Adrenal gland (tissue), 9 donors: ENCODE measurements at regions not wholly inside any gene's neighbourhood (a gene's known extent, or its start where the extent isn't known, plus 50 kb on each side); places are given as distances from the start of the nearest gene placed in this dataset.

Source experiments
- DNase-seq, 7 donors: peaks; one replicate each; pipeline ENCODE4 v3.0.0-alpha.2; 2019 to 2020
- H3K27ac ChIP-seq, 5 donors: fragments of 200-600 bp; sonication (generic) in 4 of 5; 1 replicate in 3 of 5; 2 replicates in 2 of 5; pipeline versions ENCODE4 v1.5.1 to v1.8.0; 2016 to 2020; ENCODE audit warnings: mild to moderate bottlenecking in 1 of 5
- H3K27me3 ChIP-seq: fragments of 200-600 bp; 2 replicates; pipeline ENCODE4 v1.8.0; 2021
- H3K36me3 ChIP-seq, 2 donors: fragments of 200-600 bp; replicated peaks in 1 of 2; 1 replicate in 1 of 2; 2 replicates in 1 of 2; pipeline versions ENCODE4 v1.5.1 to v1.8.0; 2018 to 2022
- H3K4me1 ChIP-seq, 2 donors: fragments of 200-600 bp; replicated peaks in 1 of 2; 1 replicate in 1 of 2; 2 replicates in 1 of 2; pipeline versions ENCODE4 v1.5.1 to v1.8.0; 2018 to 2021
- H3K4me3 ChIP-seq, 4 donors: fragments of 200-600 bp; sonication (generic) in 3 of 4; one replicate each; pipeline ENCODE4 v1.5.1; 2016 to 2018
- H3K9me3 ChIP-seq, 3 donors: fragments of 200-600 bp; sonication (generic) in 1 of 3; replicated peaks in 1 of 3; 1 replicate in 2 of 3; 2 replicates in 1 of 3; pipeline versions ENCODE4 v1.5.1 to v1.8.0; 2016 to 2021
- POLR2A ChIP-seq, 2 donors: fragments of 450-650 bp; IDR thresholded peaks; one replicate each; pipeline ENCODE4 v1.6.1; 2017; ENCODE audit warnings: antibody characterized with exemption in 2 of 2, mild to moderate bottlenecking in 2 of 2, moderate library complexity in 1 of 2
- WGBS, 4 donors: extraction: QIAGEN DNeasy Blood & Tissue Kit in 2 of 4; methylation state at CpG; one replicate each; pipeline versions ENCODE4 v1.1.5 to v1.1.7; 2013 to 2017; 5-methylcytosine and 5-hydroxymethylcytosine counted together
- intact Hi-C, 2 donors: fragments of 100-400 bp; cut with DNase I; formaldehyde crosslinking; loops; one replicate each; pipeline versions ENCODE4 v1.14.1 to v1.15.0; 2022 to 2023
- TF ChIP-seq, protein P1 (sequence below), 6 experiments: fragments of 450-650 bp in 4 of 6; fragments of 200-600 bp in 2 of 6; sonication (generic) in 1 of 6; IDR thresholded peaks; 1 replicate in 5 of 6; 2 replicates in 1 of 6; pipeline versions ENCODE4 v1.5.1 to v1.8.0; 2016 to 2021; ENCODE audit warnings: antibody characterized with exemption in 6 of 6, mild to moderate bottlenecking in 2 of 6, moderate library complexity in 1 of 6
- donor health status: healthy with polysubstance abuse.
- donor health status: Bipolar disorder and iron deficiency.
- donor health status: DM: yes; HTN: yes; CAD: no.
- donor health status: DM: no; HTN: no; CAD: no.
- donor health status: DM: no; HTN: no; CAD: no.

DNA sequence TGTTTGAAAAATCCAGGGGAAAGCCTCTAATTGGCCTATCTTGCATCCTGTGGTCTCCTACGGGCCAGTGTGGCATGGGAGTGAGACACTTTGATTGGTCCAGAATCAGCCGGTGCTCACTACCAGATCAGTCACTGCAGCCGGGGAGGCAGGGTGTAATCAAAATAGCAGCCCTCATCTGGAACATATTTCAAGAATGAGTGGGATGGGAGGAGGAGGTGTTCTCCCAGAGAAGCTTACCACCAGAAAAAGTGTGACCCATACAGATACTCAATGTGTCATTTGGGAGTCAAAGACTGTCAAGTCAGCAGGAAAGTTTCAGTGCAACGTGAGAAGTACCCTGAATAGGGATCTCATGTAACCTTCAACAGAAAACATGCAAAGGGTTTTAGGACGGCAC is 393.9 kb upstream of the SLC14A2 start:
- H3K36me3 ChIP-seq: no peaks in the 10 kb centered on the region
- TF ChIP-seq POLR2A (IDR thresholded peaks at IDR 0.05): no peak
- H3K27me3 ChIP-seq: no peaks in the 10 kb centered on the region
- 72 to 86% (median 76%) methylated on average over 5 of the region's 5 CpGs for WGBS, 4 donors
- H3K4me3 ChIP-seq: no peak overlapping the region
- DNase-seq: no peak
- no peaks in the 10 kb centered on the region for H3K9me3 ChIP-seq
- no peak overlapping the region for H3K27ac ChIP-seq
- no peaks in the 10 kb centered on the region for H3K4me1 ChIP-seq
- intact Hi-C loops: no loop called here

DNA sequence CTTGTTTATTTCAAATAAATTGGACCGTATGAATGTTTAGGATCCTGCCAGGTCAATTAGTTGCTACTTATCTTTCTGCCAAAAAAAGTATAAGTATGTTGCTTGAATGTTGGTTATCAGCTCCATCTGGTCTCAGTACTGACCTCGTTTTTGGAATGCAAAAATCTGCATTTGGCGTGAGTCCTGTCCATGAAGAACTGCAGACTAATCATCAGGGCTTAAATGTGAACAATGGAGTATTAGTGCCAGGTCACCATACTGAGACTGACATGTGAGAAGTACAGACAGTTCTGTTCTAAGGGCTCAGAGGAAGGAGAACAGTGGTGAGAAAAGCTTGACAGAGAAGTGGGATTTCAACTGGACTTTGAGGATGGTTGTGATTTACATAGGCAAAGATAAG is 393.1 kb upstream of the SLC14A2 start:
- Histone ChIP-seq H3K9me3 (no peaks in the 10 kb centered on the region), H3K36me3 (no peaks in the 10 kb centered on the region), H3K4me1 (no peaks in the 10 kb centered on the region), H3K4me3 (no peak overlapping the region), H3K27ac (no peak overlapping the region), H3K27me3 (no peaks in the 10 kb centered on the region)
- intact Hi-C loops: no loop called here
- WGBS, 4 donors: 39 to 50% (median 45%) methylated on average over 3 of the region's 3 CpGs
- TF ChIP-seq, protein P1, sequence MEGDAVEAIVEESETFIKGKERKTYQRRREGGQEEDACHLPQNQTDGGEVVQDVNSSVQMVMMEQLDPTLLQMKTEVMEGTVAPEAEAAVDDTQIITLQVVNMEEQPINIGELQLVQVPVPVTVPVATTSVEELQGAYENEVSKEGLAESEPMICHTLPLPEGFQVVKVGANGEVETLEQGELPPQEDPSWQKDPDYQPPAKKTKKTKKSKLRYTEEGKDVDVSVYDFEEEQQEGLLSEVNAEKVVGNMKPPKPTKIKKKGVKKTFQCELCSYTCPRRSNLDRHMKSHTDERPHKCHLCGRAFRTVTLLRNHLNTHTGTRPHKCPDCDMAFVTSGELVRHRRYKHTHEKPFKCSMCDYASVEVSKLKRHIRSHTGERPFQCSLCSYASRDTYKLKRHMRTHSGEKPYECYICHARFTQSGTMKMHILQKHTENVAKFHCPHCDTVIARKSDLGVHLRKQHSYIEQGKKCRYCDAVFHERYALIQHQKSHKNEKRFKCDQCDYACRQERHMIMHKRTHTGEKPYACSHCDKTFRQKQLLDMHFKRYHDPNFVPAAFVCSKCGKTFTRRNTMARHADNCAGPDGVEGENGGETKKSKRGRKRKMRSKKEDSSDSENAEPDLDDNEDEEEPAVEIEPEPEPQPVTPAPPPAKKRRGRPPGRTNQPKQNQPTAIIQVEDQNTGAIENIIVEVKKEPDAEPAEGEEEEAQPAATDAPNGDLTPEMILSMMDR (IDR thresholded peaks at IDR 0.05): no peak
- no peak for TF ChIP-seq POLR2A (IDR thresholded peaks at IDR 0.05)
- DNase-seq: no peak

DNA sequence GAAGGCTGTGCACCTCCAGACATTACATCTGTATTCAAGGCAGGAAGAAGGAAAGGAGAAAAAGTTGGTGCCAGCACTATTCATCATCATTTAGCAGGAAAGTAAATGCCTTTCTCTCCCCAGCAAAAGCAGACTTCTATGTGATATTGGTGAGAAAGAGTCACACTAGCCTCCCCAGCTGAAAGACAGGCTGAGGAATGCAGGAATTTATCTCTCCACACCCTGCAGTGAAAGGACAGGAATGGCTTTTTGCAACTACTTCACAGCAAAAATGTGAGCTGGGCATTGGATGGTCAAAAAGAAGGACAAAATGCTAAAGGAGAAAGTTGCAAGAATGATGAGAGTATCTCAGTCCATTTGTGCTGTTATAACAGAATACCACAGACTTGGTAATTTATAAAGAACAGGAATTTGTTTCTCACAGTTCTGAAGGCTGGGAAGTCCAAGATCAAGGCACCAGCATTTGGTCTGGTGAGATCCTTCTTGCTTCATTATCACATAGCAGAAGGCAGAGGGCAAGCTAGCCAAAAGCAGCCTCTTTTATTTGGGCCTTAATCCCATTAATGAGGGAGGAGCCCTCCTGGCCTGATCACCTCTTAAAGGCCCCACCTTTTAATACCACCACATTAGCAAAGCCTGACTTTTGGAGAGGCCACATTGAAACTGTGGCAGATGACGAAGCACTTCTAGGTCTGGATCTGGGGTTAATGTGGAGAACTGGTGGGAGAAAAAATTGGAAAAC is 388.1 kb upstream of the SLC14A2 start:
- Histone ChIP-seq H3K27ac (no peak overlapping the region), H3K27me3 (no peaks in the 10 kb centered on the region), H3K36me3 (no peaks in the 10 kb centered on the region), H3K4me3 (no peak overlapping the region), H3K4me1 (no peaks in the 10 kb centered on the region), H3K9me3 (no peaks in the 10 kb centered on the region)
- intact Hi-C loops: no loop called here
- TF ChIP-seq, protein P1 (IDR thresholded peaks at IDR 0.05): no peak
- TF ChIP-seq POLR2A (IDR thresholded peaks at IDR 0.05): no peak
- no peak for DNase-seq
- 84 to 100% (median 93%) methylated on average over 1 of the region's 1 CpG for WGBS, 4 donors

DNA sequence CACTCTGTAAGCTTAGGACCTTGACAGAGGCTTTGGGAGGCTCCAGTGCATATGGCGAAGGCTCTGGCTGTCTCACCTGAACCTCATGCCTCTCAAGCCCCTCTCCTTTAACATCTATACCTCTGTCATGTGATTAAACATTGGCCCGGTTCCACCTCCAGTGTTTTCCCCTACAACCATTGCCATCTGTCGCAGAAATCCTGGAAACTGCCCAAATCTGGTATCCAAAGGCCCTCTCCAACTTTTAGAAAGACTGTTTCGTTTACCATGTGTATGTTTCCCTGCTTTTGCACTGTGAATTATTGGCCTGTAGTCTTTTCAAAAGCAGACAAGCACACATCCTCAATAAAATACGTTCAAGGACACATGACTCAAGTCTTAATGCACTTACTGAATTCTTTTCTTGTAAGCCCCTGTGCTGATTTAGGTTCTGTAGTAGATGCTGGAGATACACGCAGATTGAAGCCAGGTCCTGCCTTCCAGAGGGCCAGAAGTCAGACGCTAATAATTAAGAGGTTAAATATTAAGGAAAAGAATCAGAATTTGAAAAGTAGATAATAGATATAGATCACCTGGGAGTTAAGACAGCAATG is 386.4 kb upstream of the SLC14A2 start:
- Histone ChIP-seq H3K4me3 (no peak overlapping the region), H3K36me3 (no peaks in the 10 kb centered on the region), H3K27ac (no peak overlapping the region), H3K27me3 (no peaks in the 10 kb centered on the region), H3K4me1 (no peaks in the 10 kb centered on the region), H3K9me3 (no peaks in the 10 kb centered on the region)
- TF ChIP-seq, protein P1 (IDR thresholded peaks at IDR 0.05): no peak
- TF ChIP-seq POLR2A (IDR thresholded peaks at IDR 0.05): no peak
- intact Hi-C loops: no loop called here
- no peak for DNase-seq
- 70 to 73% (median 72%) methylated on average over 7 of the region's 7 CpGs for WGBS, 4 donors

DNA sequence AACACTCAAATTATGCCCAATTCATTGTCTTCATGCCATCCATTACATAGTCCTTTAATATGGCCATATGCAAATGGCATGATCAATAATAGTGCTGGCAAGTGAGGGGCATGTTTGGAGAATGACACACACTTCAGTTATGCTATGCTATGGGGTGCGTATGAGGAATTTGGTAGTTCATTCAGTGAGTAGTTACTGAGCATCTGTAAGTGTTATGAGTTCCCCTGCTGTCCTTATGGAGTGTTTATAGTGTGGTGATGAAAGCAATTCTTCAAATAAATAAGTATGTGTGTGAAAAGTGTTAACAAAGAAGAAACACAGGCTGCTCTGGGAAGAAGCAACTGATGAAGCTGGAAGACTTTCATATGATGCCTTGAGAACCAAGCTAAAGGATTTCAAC is 383.7 kb upstream of the SLC14A2 start:
- 88 to 97% (median 93%) methylated on average over 1 of the region's 1 CpG for WGBS, 4 donors
- Histone ChIP-seq H3K9me3 (no peaks in the 10 kb centered on the region), H3K36me3 (no peaks in the 10 kb centered on the region), H3K27me3 (no peaks in the 10 kb centered on the region), H3K27ac (no peak overlapping the region), H3K4me3 (no peak overlapping the region), H3K4me1 (no peaks in the 10 kb centered on the region)
- no peak for DNase-seq
- intact Hi-C loops: no loop called here
- TF ChIP-seq, protein P1 (IDR thresholded peaks at IDR 0.05): no peak
- no peak for TF ChIP-seq POLR2A (IDR thresholded peaks at IDR 0.05)
